ENCODE measurements at regions not wholly inside any gene's neighbourhood (a gene's known extent, or its start where the extent isn't known, plus 50 kb on each side); places are given as distances from the start of the nearest gene placed in this dataset.

DNA sequence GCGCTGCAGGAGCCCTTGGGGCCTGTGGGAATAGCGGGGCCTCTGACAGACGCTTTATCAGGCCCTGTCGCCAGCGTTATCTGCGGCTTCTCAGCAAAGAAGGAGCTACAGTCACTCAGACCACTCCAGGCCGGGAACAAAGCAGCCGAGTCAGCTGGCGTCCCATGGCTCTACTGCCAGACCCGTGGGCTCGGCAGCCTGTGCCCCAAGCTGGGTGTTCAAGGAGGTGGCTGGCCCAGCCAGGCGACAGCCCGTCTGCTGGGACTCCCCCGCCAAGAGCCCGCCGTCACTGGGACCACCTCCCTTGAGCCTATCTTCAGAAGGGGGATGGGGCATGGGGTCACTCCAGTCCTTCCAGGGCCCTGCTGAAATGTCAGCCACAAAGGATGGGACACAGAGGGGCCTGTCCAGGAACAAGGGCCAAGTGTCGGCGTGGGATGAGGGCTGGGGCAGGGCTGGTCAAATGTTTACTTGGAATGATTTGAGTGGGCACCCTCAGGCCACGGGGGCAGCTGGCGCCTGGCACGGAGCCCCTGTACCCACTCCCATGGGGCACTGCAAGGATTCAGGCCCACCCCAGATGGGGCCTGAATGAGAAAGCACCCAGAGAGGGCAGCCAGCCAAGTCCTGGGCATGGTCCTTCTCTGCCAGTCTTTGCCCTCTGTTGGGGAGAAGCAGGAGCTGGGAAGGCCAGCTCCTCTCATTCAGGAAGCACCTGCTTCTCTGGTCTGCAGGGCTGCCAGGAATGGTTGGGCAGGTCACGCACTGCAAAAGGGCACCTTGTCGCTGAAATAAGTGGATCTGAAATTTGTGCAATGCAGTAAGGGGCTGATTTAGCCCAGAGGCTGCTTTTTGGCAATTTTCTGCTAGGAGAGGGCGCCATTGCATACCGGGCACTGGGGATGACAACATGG is 148.3 kb downstream of the SMAD6 start:
- Histone ChIP-seq H3K27me3 (no peaks in the 10 kb centered on the region), H3K4me3 (ENCODE audit: low read depth, low read length) (no peak overlapping the region), H3K4me1 (peaks cover 20% of the 10 kb centered on the region), H3K36me3 (no peaks in the 10 kb centered on the region), H3K9me3 (no peaks in the 10 kb centered on the region)
- peak; percentile 91 for DNase-seq
- TF ChIP-seq, protein P1, sequence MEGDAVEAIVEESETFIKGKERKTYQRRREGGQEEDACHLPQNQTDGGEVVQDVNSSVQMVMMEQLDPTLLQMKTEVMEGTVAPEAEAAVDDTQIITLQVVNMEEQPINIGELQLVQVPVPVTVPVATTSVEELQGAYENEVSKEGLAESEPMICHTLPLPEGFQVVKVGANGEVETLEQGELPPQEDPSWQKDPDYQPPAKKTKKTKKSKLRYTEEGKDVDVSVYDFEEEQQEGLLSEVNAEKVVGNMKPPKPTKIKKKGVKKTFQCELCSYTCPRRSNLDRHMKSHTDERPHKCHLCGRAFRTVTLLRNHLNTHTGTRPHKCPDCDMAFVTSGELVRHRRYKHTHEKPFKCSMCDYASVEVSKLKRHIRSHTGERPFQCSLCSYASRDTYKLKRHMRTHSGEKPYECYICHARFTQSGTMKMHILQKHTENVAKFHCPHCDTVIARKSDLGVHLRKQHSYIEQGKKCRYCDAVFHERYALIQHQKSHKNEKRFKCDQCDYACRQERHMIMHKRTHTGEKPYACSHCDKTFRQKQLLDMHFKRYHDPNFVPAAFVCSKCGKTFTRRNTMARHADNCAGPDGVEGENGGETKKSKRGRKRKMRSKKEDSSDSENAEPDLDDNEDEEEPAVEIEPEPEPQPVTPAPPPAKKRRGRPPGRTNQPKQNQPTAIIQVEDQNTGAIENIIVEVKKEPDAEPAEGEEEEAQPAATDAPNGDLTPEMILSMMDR (IDR thresholded peaks at IDR 0.05; ENCODE audit: low read depth, low read length): no peak

DNA sequence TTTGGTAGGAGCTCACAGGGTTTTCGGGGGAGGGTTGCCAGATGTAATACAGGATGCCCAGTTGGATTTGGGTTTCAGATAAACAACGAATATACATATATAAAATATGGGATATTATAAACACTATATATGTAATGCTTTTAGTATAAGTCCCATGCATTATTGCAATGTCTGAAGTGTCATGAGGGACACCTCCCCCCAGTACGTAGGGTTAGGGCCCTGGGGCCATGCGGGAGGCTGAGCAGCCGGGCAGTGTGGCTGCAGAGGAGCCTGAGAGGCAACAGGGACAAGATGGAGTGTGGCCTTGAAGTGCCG is 148.9 kb downstream of the SMAD6 start:
- no peaks in the 10 kb centered on the region for H3K36me3 ChIP-seq
- no peaks in the 10 kb centered on the region for H3K27me3 ChIP-seq
- TF ChIP-seq, protein P1 (IDR thresholded peaks at IDR 0.05; ENCODE audit: low read depth, low read length): no peak
- H3K4me1 ChIP-seq: peaks cover 20% of the 10 kb centered on the region
- DNase-seq: no peak
- H3K4me3 ChIP-seq (ENCODE audit: low read depth, low read length): no peak overlapping the region
- no peaks in the 10 kb centered on the region for H3K9me3 ChIP-seq

DNA sequence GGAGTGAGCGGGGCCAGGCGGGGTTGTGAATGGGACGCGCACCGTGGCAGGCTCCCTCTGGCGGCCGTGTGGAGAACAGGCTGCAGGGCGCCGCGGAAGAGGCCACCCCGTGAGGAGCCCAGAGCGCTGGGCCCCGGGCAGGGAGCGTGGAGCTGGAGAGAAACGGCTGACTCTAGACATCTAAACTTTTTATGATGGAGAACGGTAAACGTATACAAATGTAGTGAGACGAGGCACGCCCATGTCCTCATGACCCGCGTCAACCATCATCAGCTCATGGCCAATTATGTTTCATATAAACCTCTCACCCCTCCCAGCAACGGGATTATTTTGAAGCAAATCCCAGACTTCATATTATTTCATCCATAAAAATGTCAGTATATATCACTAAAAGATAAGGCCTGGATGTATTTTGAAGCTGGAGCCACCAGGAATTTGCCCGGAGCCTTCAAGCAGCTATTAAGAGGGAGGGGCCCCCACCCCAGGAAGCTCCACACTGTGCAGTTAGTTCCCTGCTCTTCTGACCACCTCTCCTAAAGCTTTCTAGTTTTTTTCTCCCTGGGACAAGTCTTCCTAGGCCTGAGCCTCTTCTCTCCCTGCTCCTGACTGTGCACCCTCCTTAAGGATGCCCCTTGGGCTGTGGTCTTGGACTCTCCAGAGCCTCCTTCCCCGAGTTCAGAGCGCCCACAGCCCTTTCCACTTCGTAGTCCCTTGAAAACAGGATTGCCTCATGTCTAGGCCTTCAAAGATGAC is 149.5 kb downstream of the SMAD6 start:
- no peak overlapping the region for H3K4me3 ChIP-seq (ENCODE audit: low read depth, low read length)
- H3K27me3 ChIP-seq: no peaks in the 10 kb centered on the region
- peaks cover 20% of the 10 kb centered on the region for H3K4me1 ChIP-seq
- no peaks in the 10 kb centered on the region for H3K36me3 ChIP-seq
- TF ChIP-seq, protein P1 (IDR thresholded peaks at IDR 0.05; ENCODE audit: low read depth, low read length): peak; percentile 71
- peak; percentile 83 for DNase-seq
- no peaks in the 10 kb centered on the region for H3K9me3 ChIP-seq

DNA sequence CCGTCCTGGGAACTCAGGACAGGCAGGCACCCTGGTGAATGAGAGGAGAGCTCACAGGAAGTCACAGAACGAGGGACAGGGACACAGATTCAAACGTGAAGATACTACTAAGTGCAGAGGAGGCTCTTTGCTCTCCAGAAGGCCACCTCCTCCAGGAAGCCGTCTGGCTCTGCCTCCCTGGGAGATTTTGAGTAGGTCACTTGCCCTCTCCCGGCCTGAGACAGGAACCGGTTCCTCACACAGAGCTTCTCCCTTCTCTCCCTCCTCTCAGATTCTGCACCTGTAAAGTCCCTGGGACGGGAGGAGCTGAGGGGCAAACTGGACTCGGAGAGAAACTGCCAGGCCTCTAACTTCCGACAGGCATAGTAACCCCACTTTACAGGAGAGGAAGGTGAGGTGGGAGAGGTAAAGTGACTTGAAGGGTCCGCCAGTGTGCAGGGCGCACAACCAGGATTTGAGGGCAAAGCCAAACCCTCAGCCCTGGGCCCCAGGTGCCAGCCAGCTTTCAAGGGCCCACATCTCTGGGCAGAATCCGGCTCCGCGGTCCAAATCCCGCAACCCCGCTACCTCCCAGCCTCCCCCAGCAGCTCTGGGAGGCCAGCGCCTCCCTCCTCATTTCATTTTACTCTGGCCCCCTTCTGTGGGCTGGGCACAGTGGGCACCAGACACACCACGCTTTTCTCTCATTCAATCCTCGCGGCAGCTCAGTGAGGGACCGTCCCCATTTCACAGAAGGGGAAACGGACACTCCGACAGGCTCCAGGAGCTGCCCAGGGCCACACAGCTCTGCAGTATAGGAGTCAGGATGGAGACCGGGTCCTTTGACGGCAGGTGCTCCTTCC is 150.2 kb downstream of the SMAD6 start:
- TF ChIP-seq, protein P1 (IDR thresholded peaks at IDR 0.05; ENCODE audit: low read depth, low read length): no peak
- DNase-seq: no peak
- Histone ChIP-seq H3K9me3 (no peaks in the 10 kb centered on the region), H3K36me3 (no peaks in the 10 kb centered on the region), H3K4me3 (ENCODE audit: low read depth, low read length) (no peak overlapping the region), H3K27me3 (no peaks in the 10 kb centered on the region), H3K4me1 (peaks cover 20% of the 10 kb centered on the region)

DNA sequence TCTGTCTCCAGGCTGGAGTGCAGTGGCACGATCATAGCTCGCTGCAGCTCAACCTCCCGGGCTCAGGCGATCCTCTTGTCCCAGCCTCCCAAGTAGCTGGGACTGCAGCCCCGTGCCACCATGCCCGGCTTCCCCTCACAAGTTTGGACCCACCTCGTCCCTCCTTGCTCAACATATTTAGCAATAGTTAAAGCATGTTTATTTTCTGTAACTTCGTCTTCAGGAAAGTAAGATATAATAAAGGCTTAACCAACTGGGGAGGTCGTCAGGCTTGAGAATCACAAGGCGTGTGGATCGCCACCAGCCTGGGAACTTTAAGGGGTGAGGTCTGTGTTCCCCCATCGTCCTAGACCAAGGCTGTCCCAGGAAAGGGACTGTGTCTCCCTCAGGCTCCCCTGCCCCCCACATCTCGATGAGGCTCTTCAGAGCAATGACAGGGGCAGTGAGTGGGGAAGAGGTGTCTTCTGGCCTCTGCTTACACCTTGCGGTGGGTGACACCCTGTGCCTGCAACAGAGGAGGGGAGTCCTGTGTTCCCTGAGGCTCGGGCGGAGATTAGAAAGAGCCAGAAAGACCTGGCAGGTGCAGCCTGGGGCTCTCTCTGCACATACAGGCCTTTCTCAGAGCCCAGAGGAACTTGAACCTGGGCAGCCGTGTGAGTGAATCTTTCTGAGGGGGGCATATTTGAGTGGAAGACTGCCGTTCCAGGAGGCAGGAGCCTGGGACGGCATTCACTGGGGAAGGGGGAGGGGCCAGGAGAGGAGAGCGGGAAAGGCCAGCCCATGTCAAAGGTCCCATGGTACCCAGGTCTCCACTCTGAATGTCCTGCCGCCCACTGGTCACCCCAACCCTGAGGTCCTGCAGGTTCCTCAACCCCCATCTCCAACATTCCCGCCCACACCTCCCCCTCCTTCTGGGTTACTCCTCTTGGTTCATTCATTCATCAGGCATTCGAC is 152.3 kb downstream of the SMAD6 start:
- H3K4me3 ChIP-seq (ENCODE audit: low read depth, low read length): no peak overlapping the region
- no peaks in the 10 kb centered on the region for H3K27me3 ChIP-seq
- no peak for DNase-seq

More for the DNA sequence above, 152.3 kb downstream of the SMAD6 start:
- Histone ChIP-seq H3K4me1 (peaks cover 16% of the 10 kb centered on the region), H3K9me3 (no peaks in the 10 kb centered on the region), H3K36me3 (no peaks in the 10 kb centered on the region)
- TF ChIP-seq, protein P1 (IDR thresholded peaks at IDR 0.05; ENCODE audit: low read depth, low read length): no peak

All from BE2C (cell line).